GM12873 (cell line): ENCODE measurements at regions not wholly inside any gene's neighbourhood (a gene's known extent, or its start where the extent isn't known, plus 50 kb on each side); places are given as distances from the start of the nearest gene placed in this dataset.

Experiments
- TF ChIP-seq, protein P1 (sequence below): IDR thresholded peaks from 2 replicates; pipeline ENCODE4 v1.5.1; 2012; ENCODE audit warnings: low read depth, mild to moderate bottlenecking, moderate library complexity, low read length, control low read depth; ENCODE audit not compliant: insufficient read depth; ENCODE audit errors: missing control alignments

DNA sequence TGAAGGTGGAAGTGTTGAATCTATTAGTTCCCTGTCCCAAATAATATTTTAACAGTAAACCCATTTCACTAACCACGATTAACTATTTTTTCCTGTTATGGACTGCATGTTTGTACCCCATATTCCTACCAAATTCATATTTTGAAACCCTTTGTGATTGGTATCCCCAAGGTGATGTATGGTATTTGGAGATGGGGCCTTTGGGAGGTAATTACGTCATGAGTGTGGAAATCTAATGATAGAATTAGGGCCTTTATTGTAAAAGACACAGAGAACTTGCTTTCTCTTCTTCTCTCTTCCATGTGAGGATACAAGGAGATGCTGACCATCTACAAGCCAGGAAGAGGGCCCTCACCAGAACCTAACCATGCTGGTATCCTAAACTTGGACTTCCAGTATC lies 744.7 kb downstream of the DTWD2 start:
- TF ChIP-seq, protein P1, sequence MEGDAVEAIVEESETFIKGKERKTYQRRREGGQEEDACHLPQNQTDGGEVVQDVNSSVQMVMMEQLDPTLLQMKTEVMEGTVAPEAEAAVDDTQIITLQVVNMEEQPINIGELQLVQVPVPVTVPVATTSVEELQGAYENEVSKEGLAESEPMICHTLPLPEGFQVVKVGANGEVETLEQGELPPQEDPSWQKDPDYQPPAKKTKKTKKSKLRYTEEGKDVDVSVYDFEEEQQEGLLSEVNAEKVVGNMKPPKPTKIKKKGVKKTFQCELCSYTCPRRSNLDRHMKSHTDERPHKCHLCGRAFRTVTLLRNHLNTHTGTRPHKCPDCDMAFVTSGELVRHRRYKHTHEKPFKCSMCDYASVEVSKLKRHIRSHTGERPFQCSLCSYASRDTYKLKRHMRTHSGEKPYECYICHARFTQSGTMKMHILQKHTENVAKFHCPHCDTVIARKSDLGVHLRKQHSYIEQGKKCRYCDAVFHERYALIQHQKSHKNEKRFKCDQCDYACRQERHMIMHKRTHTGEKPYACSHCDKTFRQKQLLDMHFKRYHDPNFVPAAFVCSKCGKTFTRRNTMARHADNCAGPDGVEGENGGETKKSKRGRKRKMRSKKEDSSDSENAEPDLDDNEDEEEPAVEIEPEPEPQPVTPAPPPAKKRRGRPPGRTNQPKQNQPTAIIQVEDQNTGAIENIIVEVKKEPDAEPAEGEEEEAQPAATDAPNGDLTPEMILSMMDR = no peak

DNA sequence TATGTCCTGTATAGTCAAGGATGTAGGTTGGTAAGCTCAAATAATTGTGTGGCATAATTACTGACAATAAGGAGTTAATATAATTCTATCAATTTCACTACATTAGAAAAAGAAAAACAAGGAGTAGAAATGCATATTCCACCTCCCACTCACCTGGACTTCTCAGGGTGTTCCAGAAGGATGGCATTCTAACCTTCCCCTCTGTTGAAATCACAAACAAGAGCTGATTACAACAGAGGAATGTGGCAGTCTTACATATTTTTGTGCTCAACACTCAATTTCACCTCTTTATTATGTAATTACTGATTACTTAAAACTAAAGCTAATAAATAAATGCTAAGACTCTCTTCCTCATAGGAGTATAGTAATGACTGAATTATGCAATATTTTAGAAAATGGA lies 745.3 kb downstream of the DTWD2 start:
- TF ChIP-seq, protein P1 = no peak

DNA sequence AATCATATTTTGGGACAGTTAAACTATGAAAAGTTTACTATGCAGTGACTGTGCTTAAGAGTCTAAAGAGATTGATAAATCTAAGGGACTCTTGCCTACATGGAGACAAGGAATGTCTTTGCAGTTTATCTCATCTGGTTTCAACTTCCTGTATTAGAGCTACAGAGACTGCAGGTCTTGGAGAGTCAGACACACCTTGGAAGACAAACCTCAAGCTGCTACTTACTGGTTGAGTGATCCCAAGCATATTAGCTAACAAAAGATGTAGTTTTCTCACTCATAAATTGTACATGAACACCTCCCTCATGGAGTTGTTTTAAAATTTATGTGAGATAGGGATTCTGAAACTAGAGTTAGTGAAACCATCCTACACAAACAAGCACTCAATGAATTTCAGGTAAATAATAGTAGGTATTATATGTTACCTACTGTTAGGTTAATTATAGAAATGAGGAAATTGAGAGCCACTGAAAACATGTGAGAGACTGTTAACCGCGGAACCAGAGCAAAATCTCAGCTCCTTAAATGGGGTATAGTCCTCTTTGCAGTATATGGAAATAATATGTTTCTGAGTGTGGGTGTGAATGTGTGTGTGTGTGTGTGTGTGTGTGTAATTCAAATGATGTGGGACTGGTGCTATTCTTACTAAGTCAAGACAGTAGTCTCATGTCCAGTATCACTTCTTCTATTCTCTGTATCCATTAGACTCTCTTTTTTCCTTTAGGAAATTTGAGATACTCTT lies 752.1 kb downstream of the DTWD2 start:
- TF ChIP-seq, protein P1 = no peak

GRCh38 chr5:118233606-118234005 lies 754.7 kb downstream of the DTWD2 start:
- TF ChIP-seq, protein P1 = no peak

DNA sequence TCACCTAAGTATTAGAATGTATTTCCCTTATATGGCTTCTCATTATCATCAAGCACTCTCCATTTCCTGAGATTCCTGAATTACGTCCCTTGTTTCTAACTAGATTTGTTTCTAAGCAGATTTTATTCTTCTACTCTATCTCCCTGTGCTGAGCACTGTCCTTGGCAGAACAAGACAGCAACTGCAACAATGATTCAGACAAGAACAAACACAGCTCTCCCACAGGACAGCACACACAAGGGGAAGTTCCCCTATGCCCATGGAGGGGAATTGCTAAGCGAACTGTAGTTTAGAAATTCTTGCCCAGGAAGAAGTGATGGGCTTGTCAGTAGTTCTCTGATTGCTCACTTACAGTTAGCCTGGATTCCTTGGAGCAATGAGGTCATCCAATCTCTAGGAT lies 759.9 kb downstream of the DTWD2 start:
- TF ChIP-seq, protein P1 = no peak

DNA sequence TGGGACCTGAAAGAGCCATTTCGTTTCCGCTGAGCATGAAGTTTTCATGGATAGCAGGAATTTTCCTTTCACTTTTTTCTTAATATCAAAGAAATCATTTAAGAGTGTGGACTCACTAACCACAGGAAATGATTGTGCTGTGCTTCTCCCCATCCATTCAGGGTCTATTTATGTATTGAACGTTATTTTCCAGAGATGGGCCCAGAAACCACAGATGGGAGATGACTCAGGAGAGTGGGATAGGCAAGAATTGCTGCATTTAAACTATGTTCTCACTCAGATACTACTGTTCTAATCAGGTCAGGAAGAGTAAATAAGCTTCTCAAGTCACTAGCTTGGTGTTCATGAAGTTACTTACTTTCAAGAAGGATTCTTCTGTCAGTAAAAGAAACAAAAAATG lies 763.8 kb downstream of the DTWD2 start:
- TF ChIP-seq, protein P1 = no peak

DNA sequence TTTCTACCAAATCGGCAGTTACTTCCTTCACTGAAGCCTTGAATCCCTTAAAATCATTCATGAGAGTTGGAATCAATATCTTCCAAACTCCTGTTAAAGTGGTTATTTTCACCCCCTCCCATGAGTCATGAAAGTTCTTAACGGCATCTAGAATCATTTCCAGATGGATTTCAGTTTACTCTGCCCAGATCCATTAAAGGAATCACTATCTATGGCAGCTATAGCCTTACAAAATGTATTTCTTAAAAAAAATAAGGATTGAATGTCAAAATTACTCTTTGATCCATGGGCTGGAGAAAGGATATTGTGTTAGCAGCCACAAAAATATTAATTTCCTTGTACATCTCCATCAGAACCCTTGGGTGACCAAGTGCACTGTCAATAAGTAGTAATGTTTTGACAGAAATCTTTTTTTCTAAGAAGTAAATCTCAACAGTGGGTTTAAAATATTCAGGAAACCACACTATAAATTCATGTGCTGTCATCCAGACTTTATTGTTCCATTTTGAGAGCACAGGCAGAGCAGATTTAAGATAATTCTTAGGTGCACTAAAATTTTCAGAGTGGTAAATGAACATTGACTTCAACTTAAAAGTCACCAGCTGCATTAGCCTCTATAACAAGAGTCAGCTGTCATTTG lies 767.7 kb downstream of the DTWD2 start:
- TF ChIP-seq, protein P1 = no peak
